Sigmoid colon (tissue), 4 donors: ENCODE measurements at regions not wholly inside any gene's neighbourhood (a gene's known extent, or its start where the extent isn't known, plus 50 kb on each side); places are given as distances from the start of the nearest gene placed in this dataset.

ENCODE experiments used
- POLR2A ChIP-seq, 2 donors: fragments of 450-650 bp; IDR thresholded peaks; one replicate each; pipeline ENCODE4 v1.6.1; 2016; ENCODE audit warnings: antibody characterized with exemption in 2 of 2, mild to moderate bottlenecking in 2 of 2, moderate library complexity in 2 of 2
- POLR2AphosphoS5 ChIP-seq, 4 donors: sonication (generic); formaldehyde crosslinking; IDR thresholded peaks; one replicate each; pipeline ENCODE4 v1.6.1; 2017; ENCODE audit warnings: antibody characterized with exemption in 4 of 4
- TF ChIP-seq, protein P1 (sequence below), 4 experiments: fragments of 450-650 bp in 3 of 4; fragments of 200-600 bp in 1 of 4; IDR thresholded peaks; one replicate each; pipeline ENCODE4 v1.5.1; 2016 to 2019; ENCODE audit warnings: antibody characterized with exemption in 4 of 4, mild to moderate bottlenecking in 3 of 4, moderate library complexity in 2 of 4

- TF ChIP-seq, protein P1, sequence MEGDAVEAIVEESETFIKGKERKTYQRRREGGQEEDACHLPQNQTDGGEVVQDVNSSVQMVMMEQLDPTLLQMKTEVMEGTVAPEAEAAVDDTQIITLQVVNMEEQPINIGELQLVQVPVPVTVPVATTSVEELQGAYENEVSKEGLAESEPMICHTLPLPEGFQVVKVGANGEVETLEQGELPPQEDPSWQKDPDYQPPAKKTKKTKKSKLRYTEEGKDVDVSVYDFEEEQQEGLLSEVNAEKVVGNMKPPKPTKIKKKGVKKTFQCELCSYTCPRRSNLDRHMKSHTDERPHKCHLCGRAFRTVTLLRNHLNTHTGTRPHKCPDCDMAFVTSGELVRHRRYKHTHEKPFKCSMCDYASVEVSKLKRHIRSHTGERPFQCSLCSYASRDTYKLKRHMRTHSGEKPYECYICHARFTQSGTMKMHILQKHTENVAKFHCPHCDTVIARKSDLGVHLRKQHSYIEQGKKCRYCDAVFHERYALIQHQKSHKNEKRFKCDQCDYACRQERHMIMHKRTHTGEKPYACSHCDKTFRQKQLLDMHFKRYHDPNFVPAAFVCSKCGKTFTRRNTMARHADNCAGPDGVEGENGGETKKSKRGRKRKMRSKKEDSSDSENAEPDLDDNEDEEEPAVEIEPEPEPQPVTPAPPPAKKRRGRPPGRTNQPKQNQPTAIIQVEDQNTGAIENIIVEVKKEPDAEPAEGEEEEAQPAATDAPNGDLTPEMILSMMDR (IDR thresholded peaks at IDR 0.05), result no peak
- TF ChIP-seq POLR2A (IDR thresholded peaks at IDR 0.05) (no peak), POLR2AphosphoS5 (IDR thresholded peaks at IDR 0.05) (no peak)
Measured at GRCh38 chr20:61015602-61016001, 236.5 kb upstream of the CDH4 start.
